NT2/D1 (cell line): ENCODE measurements at regions not wholly inside any gene's neighbourhood (a gene's known extent, or its start where the extent isn't known, plus 50 kb on each side); places are given as distances from the start of the nearest gene placed in this dataset.
A peak's percentile ranks its signal among the peaks of the same experiment; 100 is the strongest.
"Not testable (repeated sequence)": the region's sequence is repeated elsewhere in the genome, so short reads cannot be mapped to it uniquely, and the experiment has no call there.

Source experiments
- DNase-seq: peaks from one replicate; pipeline ENCODE4 v3.0.0-alpha.2; 2011; ENCODE audit warnings: low read depth, low spot score
- H3K27me3 ChIP-seq: 2 replicates; pipeline ENCODE4 v1.6.0; 2011; ENCODE audit warnings: mild to moderate bottlenecking; ENCODE audit not compliant: insufficient read length, insufficient read depth
- H3K36me3 ChIP-seq: 2 replicates; pipeline ENCODE4 v1.6.1; 2011; ENCODE audit warnings: mild to moderate bottlenecking, low read length, mixed read lengths; ENCODE audit not compliant: insufficient read depth, insufficient read length
- H3K4me1 ChIP-seq: 2 replicates; pipeline ENCODE4 v1.5.1; 2011; ENCODE audit not compliant: insufficient read depth, insufficient read length
- H3K4me3 ChIP-seq: 2 replicates; pipeline ENCODE4 v1.5.1; 2011; ENCODE audit warnings: low read depth; ENCODE audit not compliant: insufficient read length
- H3K9ac ChIP-seq: 2 replicates; pipeline ENCODE4 v1.6.0; 2011; ENCODE audit warnings: low read depth; ENCODE audit not compliant: insufficient read length
- H3K9me3 ChIP-seq: 2 replicates; pipeline ENCODE4 v1.5.1; 2011; ENCODE audit warnings: mild to moderate bottlenecking, low read length; ENCODE audit not compliant: insufficient read depth
- SUZ12 ChIP-seq: IDR thresholded peaks from 2 replicates; pipeline ENCODE4 v1.6.1; 2011; ENCODE audit not compliant: insufficient read length, insufficient read depth; ENCODE audit errors: extremely low read depth
- YY1 ChIP-seq: IDR thresholded peaks from 2 replicates; pipeline ENCODE4 v1.6.1; 2011; ENCODE audit not compliant: insufficient read length, insufficient read depth
- ZNF274 ChIP-seq: IDR thresholded peaks from 2 replicates; pipeline ENCODE4 v1.6.1; 2011; ENCODE audit warnings: mild to moderate bottlenecking, low read depth, low read length

DNA sequence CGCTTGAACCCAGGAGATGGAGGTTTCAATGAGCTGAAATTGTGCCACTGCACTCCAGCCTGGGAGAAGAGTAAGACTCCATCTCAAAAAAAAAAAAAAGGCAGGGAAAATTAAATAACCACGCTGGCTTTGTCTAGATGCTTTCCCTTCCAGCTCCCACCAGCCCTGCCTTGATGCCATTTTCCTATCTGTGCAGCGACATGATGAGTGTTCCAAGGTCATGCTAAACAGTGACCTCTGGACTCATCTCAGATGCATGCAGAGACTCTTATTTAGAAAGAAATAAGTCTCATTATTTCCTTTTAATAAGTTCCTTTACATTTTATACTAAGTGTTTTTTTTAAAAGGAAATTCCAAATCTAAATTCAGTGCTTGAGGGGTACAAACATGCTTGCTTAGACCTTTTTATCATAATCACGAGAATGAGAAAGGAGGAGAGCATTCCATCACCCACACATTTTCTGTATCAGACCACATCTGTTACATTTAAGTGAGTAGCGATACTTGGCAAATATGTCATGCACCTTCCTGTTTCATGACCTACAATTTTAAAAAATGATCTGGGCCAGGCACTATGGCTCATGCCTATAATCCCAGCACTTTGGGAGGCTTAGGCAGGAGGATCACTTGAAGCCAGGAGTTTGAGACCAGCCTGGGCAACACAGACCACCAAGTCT, 101.1 kb upstream of the RREB1 start:
- Histone ChIP-seq H3K9ac (no peak overlapping the region), H3K36me3 (no peaks in the 10 kb centered on the region), H3K4me1 (no peaks in the 10 kb centered on the region), H3K4me3 (no peak overlapping the region), H3K27me3 (no peaks in the 10 kb centered on the region), H3K9me3 (no peaks in the 10 kb centered on the region)
- TF ChIP-seq YY1 = no peak
- no peak for TF ChIP-seq SUZ12
- TF ChIP-seq ZNF274 = no peak
- DNase-seq = no peak

DNA sequence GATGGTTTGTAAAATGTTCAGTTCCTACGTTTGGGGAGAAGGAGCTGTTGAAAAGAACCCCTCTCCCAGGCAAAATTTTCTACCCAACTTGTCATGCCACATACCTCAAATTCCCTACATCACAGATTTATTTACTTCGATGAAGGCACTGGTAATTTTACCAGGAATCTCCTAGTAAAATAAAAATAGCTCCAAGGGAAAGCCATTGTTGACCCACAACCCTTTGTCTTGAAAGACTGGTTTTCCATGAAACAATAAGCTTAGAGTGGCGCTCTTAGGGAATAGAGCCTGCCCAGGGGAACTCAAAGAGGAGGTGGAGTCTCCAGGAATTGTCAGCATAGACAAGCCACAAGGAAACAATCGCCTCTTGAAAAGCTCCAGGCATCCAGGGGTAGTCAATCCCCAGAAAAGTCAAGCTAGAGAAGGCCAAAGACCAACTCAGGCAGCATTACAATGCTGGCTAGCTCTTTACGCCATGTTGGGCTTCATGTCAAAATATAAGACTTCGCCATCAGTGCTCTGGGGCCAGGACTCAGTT, 99.2 kb upstream of the RREB1 start:
- H3K9ac ChIP-seq = no peak overlapping the region
- H3K36me3 ChIP-seq = no peaks in the 10 kb centered on the region
- H3K4me1 ChIP-seq = no peaks in the 10 kb centered on the region
- DNase-seq = peak; percentile 6
- no peak overlapping the region for H3K4me3 ChIP-seq
- H3K9me3 ChIP-seq = no peaks in the 10 kb centered on the region
- no peaks in the 10 kb centered on the region for H3K27me3 ChIP-seq
- TF ChIP-seq SUZ12 = no peak
- no peak for TF ChIP-seq ZNF274
- TF ChIP-seq YY1 = no peak

DNA sequence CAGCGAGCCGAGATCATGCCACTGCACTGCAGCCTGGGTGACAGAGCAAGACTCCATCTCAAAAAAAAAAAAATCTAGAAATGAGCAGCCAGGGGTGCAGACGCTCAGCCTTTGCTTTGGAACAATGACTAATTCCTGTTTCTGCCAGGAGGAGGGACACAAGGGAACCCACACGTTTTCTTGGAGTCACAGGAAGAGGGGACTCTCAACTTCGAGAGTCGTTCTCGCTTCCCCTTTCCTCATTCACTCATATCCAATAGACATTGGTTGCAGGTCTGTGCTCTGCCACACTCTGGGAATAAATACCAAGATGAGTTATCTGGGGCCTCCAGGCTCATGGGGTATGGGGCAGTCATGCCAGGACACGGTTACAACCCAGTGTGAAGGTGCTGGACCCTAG, 91.5 kb upstream of the RREB1 start:
- Histone ChIP-seq H3K27me3 (no peaks in the 10 kb centered on the region), H3K36me3 (no peaks in the 10 kb centered on the region), H3K9me3 (no peaks in the 10 kb centered on the region), H3K9ac (no peak overlapping the region), H3K4me1 (no peaks in the 10 kb centered on the region), H3K4me3 (no peak overlapping the region)
- no peak for DNase-seq
- TF ChIP-seq SUZ12 (no peak), YY1 (no peak), ZNF274 (no peak)

DNA sequence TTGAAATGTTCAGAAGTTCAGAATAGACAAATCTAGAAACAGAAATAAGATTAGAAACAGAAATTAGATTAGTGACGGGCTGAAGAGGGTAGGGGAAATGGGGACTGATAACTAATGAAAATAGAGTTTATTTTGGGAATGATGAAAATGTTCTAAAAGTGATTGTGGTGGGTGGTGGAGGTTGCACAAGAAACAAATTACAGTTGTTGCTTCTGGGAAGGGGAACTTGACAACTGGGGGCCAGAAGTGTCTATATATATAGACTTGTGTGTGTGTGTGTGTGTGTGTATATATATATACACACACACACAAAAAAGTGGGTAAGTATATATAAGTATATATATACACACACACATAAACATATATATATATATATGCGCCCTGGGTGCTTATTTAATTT, 86.5 kb upstream of the RREB1 start:
- TF ChIP-seq ZNF274 (no peak), YY1 (no peak), SUZ12 (no peak)
- H3K27me3 ChIP-seq = no peaks in the 10 kb centered on the region
- H3K4me3 ChIP-seq = no peak overlapping the region
- H3K4me1 ChIP-seq = no peaks in the 10 kb centered on the region
- no peak overlapping the region for H3K9ac ChIP-seq
- no peaks in the 10 kb centered on the region for H3K9me3 ChIP-seq
- H3K36me3 ChIP-seq = no peaks in the 10 kb centered on the region
- DNase-seq = no peak

DNA sequence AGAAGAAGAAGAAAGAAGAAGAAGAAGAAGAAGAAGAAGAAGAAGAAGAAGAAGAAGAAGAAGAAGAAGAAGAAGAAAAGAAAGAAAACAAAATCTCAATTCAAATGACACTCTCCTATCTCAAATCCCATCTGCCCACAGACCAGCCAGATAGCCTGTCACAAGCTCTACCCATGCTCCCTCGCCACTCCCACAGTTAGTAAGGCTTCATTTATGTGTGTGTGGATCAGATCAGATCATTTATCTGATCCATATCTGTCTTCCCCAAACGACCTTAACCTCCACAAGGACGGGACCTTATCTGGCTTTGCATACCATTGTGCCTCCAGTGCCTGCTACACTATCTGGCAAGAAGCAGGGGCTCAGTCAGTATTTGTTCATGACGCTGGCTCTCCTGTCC, 81.9 kb upstream of the RREB1 start:
- H3K36me3 ChIP-seq = no peaks in the 10 kb centered on the region
- H3K9ac ChIP-seq = no peak overlapping the region
- TF ChIP-seq ZNF274 (no peak), SUZ12 (no peak), YY1 (no peak)
- H3K9me3 ChIP-seq = peaks cover 6% of the 10 kb centered on the region; the same call in 1 of the 2 replicates
- H3K4me1 ChIP-seq = no peaks in the 10 kb centered on the region
- DNase-seq = no peak
- no peak overlapping the region for H3K4me3 ChIP-seq
- no peaks in the 10 kb centered on the region for H3K27me3 ChIP-seq

DNA sequence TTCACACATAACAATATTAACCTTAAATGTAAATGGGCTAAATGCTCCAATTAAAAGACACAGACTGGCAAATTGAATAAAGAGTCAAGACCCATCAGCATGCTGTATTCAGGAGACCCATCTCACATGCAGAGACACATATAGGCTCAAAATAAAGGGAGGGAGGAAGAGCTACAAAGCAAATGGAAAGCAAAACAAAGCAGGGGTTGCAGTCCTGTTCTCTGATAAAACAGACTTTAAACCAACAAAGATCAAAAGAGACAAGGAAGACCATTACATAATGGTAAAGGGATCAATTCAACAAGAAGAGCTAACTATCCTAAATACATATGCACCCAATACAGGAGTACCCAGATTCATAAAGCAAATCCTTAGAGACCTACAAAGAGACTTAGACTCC, 78.8 kb upstream of the RREB1 start:
- not testable (repeated sequence) for H3K9me3 ChIP-seq, H3K27me3 ChIP-seq, H3K36me3 ChIP-seq

DNA sequence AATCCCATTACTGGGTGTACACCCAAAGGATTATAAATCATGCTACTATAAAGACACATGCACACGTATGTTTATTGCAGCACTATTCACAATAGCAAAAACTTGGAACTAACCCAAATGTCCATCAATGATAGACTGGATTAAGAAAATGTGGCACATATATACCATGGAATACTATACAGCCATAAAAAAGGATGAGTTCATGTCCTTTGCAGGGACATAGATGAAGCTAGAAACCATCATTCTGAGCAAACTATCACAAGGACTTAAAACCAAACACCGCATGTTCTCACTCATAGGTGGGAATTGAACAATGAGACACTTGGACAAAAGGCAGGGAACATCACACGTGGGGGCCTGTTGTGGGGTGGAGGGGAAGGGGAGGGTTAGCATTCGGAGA, 76.8 kb upstream of the RREB1 start:
- not testable (repeated sequence) for DNase-seq, H3K27me3 ChIP-seq

More for the DNA sequence above, 78.8 kb upstream of the RREB1 start:
- DNase-seq, H3K4me1 ChIP-seq, H3K4me3 ChIP-seq, H3K9ac ChIP-seq: not testable (repeated sequence)

DNA sequence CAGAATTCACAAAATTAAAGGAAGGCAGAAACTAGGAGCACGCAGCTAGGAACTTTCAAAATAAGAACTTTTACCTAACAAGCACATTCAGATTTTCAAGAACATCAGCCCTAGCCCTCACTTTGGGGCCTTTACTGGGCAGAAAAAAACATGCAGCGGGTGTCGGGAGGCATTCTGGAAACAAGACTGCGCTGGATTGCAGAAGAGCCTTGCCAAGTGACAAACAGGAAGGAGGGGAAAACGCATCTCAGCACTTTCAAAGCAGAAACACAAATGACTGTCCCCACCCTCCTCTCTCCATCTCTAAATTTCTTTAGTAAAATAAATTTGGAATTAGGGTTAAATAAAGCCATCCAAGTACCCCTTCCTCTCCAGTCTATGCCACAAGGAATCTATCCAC, 74.6 kb upstream of the RREB1 start:
- Histone ChIP-seq H3K9me3 (no peaks in the 10 kb centered on the region), H3K36me3 (no peaks in the 10 kb centered on the region), H3K4me1 (no peaks in the 10 kb centered on the region), H3K9ac (no peak overlapping the region), H3K4me3 (no peak overlapping the region), H3K27me3 (no peaks in the 10 kb centered on the region)
- TF ChIP-seq SUZ12 (no peak), ZNF274 (no peak), YY1 (no peak)
- no peak for DNase-seq

More for the DNA sequence above, 76.8 kb upstream of the RREB1 start:
- H3K36me3 ChIP-seq, H3K9me3 ChIP-seq, H3K4me3 ChIP-seq, H3K4me1 ChIP-seq, H3K9ac ChIP-seq: not testable (repeated sequence)
